Bronchial epithelial cell (primary cell): ENCODE measurements at regions not wholly inside any gene's neighbourhood (a gene's known extent, or its start where the extent isn't known, plus 50 kb on each side); places are given as distances from the start of the nearest gene placed in this dataset.
"Not testable (repeated sequence)": the region's sequence is repeated elsewhere in the genome, so short reads cannot be mapped to it uniquely, and the experiment has no call there.

Experiments
- DNase-seq: peaks from one replicate; pipeline ENCODE4 v3.0.0-alpha.2; 2010; ENCODE audit warnings: low read depth
- FAIRE-seq: peaks from 2 replicates; lab custom pipeline; 2011; peaks lifted over from hg19 to GRCh38; lab: Jason Lieb, UNC
- H3K27me3 ChIP-seq: 2 replicates; pipeline ENCODE4 v1.5.1; 2011; ENCODE audit warnings: low read length; ENCODE audit not compliant: control insufficient read depth, insufficient read depth
- H3K36me3 ChIP-seq: 2 replicates; pipeline ENCODE4 v1.5.1; 2011; ENCODE audit warnings: low read length; ENCODE audit not compliant: control insufficient read depth, insufficient read depth
- H3K4me3 ChIP-seq: 2 replicates; pipeline ENCODE4 v1.5.1; 2011; ENCODE audit warnings: mild to moderate bottlenecking, low read depth, low read length, control low read depth
- CTCF ChIP-seq: IDR thresholded peaks from 2 replicates; pipeline ENCODE4 v1.5.1; 2011; ENCODE audit warnings: mild to moderate bottlenecking, moderate library complexity, low read length, control low read depth, inconsistent platforms; ENCODE audit not compliant: insufficient read depth, severe bottlenecking

GRCh38 chr10:81428456-81429134 lies 446.4 kb upstream of the NRG3 start:
- no peak for FAIRE-seq

GRCh38 chr10:81439445-81439844 lies 435.5 kb upstream of the NRG3 start:
- FAIRE-seq = no peak
- no peaks in the 10 kb centered on the region for H3K27me3 ChIP-seq
- TF ChIP-seq CTCF = no peak
- no peaks in the 10 kb centered on the region for H3K36me3 ChIP-seq
- no peak for DNase-seq
- no peak overlapping the region for H3K4me3 ChIP-seq

More at GRCh38 chr10:81428456-81429134, 446.4 kb upstream of the NRG3 start:
- Histone ChIP-seq H3K27me3 (no peaks in the 10 kb centered on the region), H3K4me3 (no peak overlapping the region), H3K36me3 (no peaks in the 10 kb centered on the region)
- no peak for TF ChIP-seq CTCF
- DNase-seq = no peak

GRCh38 chr10:81441624-81442023 lies 433.4 kb upstream of the NRG3 start:
- not testable (repeated sequence) for FAIRE-seq, H3K36me3 ChIP-seq, H3K4me3 ChIP-seq, H3K27me3 ChIP-seq, DNase-seq

GRCh38 chr10:81444242-81444929 lies 430.6 kb upstream of the NRG3 start:
- no peaks in the 10 kb centered on the region for H3K36me3 ChIP-seq
- no peak for TF ChIP-seq CTCF
- DNase-seq (no peak), FAIRE-seq (no peak)
- no peak overlapping the region for H3K4me3 ChIP-seq
- no peaks in the 10 kb centered on the region for H3K27me3 ChIP-seq

- Histone ChIP-seq H3K27me3 (no peaks in the 10 kb centered on the region), H3K36me3 (no peaks in the 10 kb centered on the region), H3K4me3 (no peak overlapping the region)
- FAIRE-seq = no peak
- no peak for DNase-seq
- no peak for TF ChIP-seq CTCF
These were observed 424.3 kb upstream of the NRG3 start for GRCh38 chr10:81450651-81451050.

- FAIRE-seq (no peak), DNase-seq (no peak)
- no peaks in the 10 kb centered on the region for H3K27me3 ChIP-seq
- no peak overlapping the region for H3K4me3 ChIP-seq
- no peaks in the 10 kb centered on the region for H3K36me3 ChIP-seq
- no peak for TF ChIP-seq CTCF
These were observed 402.0 kb upstream of the NRG3 start for GRCh38 chr10:81472927-81473470.
